NCI-H748 (cell line): ENCODE measurements at regions not wholly inside any gene's neighbourhood (a gene's known extent, or its start where the extent isn't known, plus 50 kb on each side); places are given as distances from the start of the nearest gene placed in this dataset.
"Not testable (repeated sequence)": the region's sequence is repeated elsewhere in the genome, so short reads cannot be mapped to it uniquely, and the experiment has no call there.

Source experiments
- DNase-seq: peaks from one replicate; lab custom pipeline; 2025; ENCODE audit not compliant: unreplicated experiment; lab: John Stamatoyannopoulos, UW

- DNase-seq, result no peak
These were observed 62.9 kb upstream of the TMPRSS2 start for GRCh38 chr21:41570791-41571355.

- DNase-seq, result no peak
These were observed 60.8 kb upstream of the TMPRSS2 start for GRCh38 chr21:41568606-41569385.

GRCh38 chr21:41567901-41568510 is 60.0 kb upstream of the TMPRSS2 start:
- no peak for DNase-seq

- not testable (repeated sequence) for DNase-seq
These were observed 59.3 kb upstream of the TMPRSS2 start for GRCh38 chr21:41567237-41567636.

DNA sequence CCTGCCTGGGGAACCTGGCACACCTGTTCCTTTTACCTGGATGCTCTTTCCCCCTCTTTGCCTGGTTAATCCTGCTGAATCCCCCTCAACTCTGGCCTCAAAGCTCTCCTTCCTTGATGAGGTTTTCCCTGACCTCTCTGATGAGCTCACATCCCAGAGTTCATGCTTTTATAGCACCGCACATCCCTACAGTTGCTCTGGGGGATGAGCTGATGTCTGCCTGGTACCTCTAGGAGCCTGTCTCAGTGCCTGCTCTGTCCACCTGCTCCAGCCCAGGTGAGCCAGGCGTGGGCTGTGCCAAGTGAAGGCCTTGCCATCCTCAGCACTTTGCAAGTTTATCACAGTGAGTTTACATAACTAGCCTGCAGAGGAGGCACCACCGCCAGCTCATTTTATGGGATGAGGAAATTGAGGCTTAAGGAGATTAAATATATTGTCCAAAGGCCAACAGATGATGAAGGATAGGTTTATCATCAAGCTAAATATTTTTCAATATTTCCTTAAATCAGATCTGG is 58.6 kb upstream of the TMPRSS2 start:
- no peak for DNase-seq

DNA sequence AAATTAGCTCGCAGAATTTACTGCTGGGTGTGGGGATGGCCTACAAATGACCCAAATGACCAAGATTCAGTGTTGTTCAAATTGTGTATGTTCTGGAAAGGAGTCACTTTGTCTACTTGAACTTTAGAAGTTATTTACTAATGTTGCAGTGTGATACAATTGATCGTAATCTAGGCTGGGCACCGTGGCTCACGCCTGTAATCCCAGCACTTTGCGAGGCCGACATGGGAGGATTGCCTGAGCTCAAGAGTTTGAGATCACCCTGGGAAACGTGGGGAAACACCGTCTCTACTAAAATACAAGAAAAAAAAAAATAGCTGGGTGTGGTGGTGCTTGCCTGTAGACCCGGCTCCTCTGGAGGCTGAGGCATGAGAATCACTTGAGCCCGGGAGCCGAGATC is 57.6 kb upstream of the TMPRSS2 start:
- no peak for DNase-seq

GRCh38 chr21:41564871-41565274 is 56.9 kb upstream of the TMPRSS2 start:
- no peak for DNase-seq

- DNase-seq, result no peak
These were observed 54.4 kb upstream of the TMPRSS2 start for GRCh38 chr21:41562101-41563000.

DNA sequence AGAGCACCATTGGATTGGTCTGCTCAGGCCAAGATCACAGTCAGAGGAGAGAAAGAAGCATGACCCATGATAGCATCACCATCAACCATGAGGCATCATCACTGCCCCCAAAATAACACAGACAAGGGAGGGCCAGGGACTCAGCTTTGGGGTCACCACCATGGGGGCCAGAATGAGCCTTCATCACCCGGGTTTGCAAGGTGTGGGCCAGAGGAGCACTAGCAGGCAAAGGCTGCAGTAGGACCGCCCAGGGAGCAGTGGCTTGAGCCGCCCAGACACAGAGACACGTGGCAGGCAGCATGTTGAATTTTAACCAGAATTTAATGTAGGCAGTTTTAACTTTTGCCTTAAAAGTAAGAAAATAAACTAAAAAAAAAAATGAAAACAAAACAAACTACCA is 53.7 kb upstream of the TMPRSS2 start:
- DNase-seq, result no peak

GRCh38 chr21:41560661-41561158 is 52.8 kb upstream of the TMPRSS2 start:
- no peak for DNase-seq

- peak; percentile 20 for DNase-seq
These were observed 52.0 kb upstream of the TMPRSS2 start for GRCh38 chr21:41559658-41560631.

GRCh38 chr21:41558842-41559241 is 50.9 kb upstream of the TMPRSS2 start:
- no peak for DNase-seq

GRCh38 chr21:41557884-41558283 is 49.9 kb upstream of the TMPRSS2 start:
- no peak for DNase-seq
